Ovary (tissue), 3 donors: ENCODE measurements at regions not wholly inside any gene's neighbourhood (a gene's known extent, or its start where the extent isn't known, plus 50 kb on each side); places are given as distances from the start of the nearest gene placed in this dataset.

Experiments used
- CTCF ChIP-seq, 3 donors: fragments of 450-650 bp in 2 of 3; fragments of 200-600 bp in 1 of 3; IDR thresholded peaks; one replicate each; pipeline versions ENCODE4 v1.5.1 to v1.8.0; 2016 to 2022; ENCODE audit warnings: antibody characterized with exemption in 3 of 3, mild to moderate bottlenecking in 1 of 3
- EP300 ChIP-seq: sonication (generic); formaldehyde crosslinking; IDR thresholded peaks from one replicate; pipeline ENCODE4 v1.6.1; 2017; ENCODE audit warnings: antibody characterized with exemption
- donor health status: DM: no; HTN: no; CAD: no.

GRCh38 chr13:104553896-104554295 is 1487.7 kb upstream of the SLC10A2 start:
- TF ChIP-seq CTCF (IDR thresholded peaks at IDR 0.05): no peak
- no peak for TF ChIP-seq EP300
